OCI-LY3 (cell line): ENCODE measurements at regions not wholly inside any gene's neighbourhood (a gene's known extent, or its start where the extent isn't known, plus 50 kb on each side); places are given as distances from the start of the nearest gene placed in this dataset.
A peak's percentile ranks its signal among the peaks of the same experiment; 100 is the strongest.
"Not testable (repeated sequence)": the region's sequence is repeated elsewhere in the genome, so short reads cannot be mapped to it uniquely, and the experiment has no call there.

Experiments used
- H2AFZ ChIP-seq: fragments of 200-600, 300-600 bp; shearing (Covaris generic); 2 replicates; pipeline ENCODE4 v1.6.0; 2014; ENCODE audit warnings: antibody characterized with exemption, low read depth, low read length
- H3K27ac ChIP-seq: fragments of 200-600, 300-600 bp; sonication (generic); 2 replicates; pipeline ENCODE4 v1.5.1; 2014; ENCODE audit warnings: mild to moderate bottlenecking, low read length, moderate library complexity, mixed read lengths
- H3K27me3 ChIP-seq: fragments of 200-600, 300-600 bp; sonication (generic); 2 replicates; pipeline ENCODE4 v1.6.1; 2014; ENCODE audit warnings: low read depth, low read length, mixed read lengths
- H3K36me3 ChIP-seq: fragments of 200-600, 300-600 bp; sonication (generic); replicated peaks from 2 replicates; pipeline ENCODE3; 2014; ENCODE audit warnings: low read depth, low read length, mixed read lengths
- H3K4me1 ChIP-seq: fragments of 300-600, 200-600 bp; sonication (generic); 2 replicates; pipeline ENCODE4 v1.6.1; 2014; ENCODE audit warnings: low read length, mixed read lengths
- H3K4me2 ChIP-seq: fragments of 200-600, 300-600 bp; sonication (generic); 2 replicates; pipeline ENCODE4 v1.6.1; 2014; ENCODE audit warnings: low read length, mixed read lengths
- H3K4me3 ChIP-seq: fragments of 300-600, 200-600 bp; sonication (generic); 2 replicates; pipeline ENCODE4 v1.5.1; 2014; ENCODE audit warnings: antibody characterized with exemption, mild to moderate bottlenecking, low read length, moderate library complexity
- H3K79me2 ChIP-seq: fragments of 300-600, 200-600 bp; shearing (Covaris generic); 2 replicates; pipeline ENCODE4 v1.6.1; 2014; ENCODE audit warnings: mild to moderate bottlenecking, low read length, mixed read lengths
- H3K9ac ChIP-seq: fragments of 300-600, 200-600 bp; shearing (Covaris generic); 2 replicates; pipeline ENCODE4 v1.6.0; 2014; ENCODE audit warnings: mild to moderate bottlenecking, low read length, moderate library complexity
- H3K9me3 ChIP-seq: fragments of 200-600, 300-600 bp; shearing (Covaris generic); 2 replicates; pipeline ENCODE4 v1.6.1; 2014; ENCODE audit warnings: low read length, mixed read lengths; ENCODE audit not compliant: insufficient read depth
- H4K20me1 ChIP-seq: fragments of 200-600, 300-600 bp; sonication (generic); 2 replicates; pipeline ENCODE4 v1.6.1; 2016; ENCODE audit warnings: low read length, mixed read lengths; ENCODE audit not compliant: insufficient read depth
- CTCF ChIP-seq: fragments of 200-600, 300-600 bp; sonication (generic); IDR thresholded peaks from 2 replicates; pipeline ENCODE4 v1.5.1; 2014; ENCODE audit warnings: antibody characterized with exemption, low read length, low read depth
- EZH2phosphoT487 ChIP-seq: fragments of 200-600 bp; shearing (Covaris generic); IDR thresholded peaks from 2 replicates; pipeline ENCODE4 v1.6.1; 2018; ENCODE audit warnings: antibody characterized with exemption, mixed run types, low read depth

GRCh38 chr7:85261336-85261735, 74.5 kb upstream of the SEMA3D start:
- Histone ChIP-seq H3K4me1 (no peaks in the 10 kb centered on the region), H3K9ac (no peak overlapping the region), H3K79me2 (no peaks in the 10 kb centered on the region), H2AFZ (no peak overlapping the region), H4K20me1 (no peaks in the 10 kb centered on the region), H3K4me3 (no peak overlapping the region), H3K27ac (no peak overlapping the region), H3K36me3 (no peaks in the 10 kb centered on the region), H3K27me3 (no peaks in the 10 kb centered on the region), H3K9me3 (no peaks in the 10 kb centered on the region), H3K4me2 (no peak overlapping the region)
- TF ChIP-seq CTCF (no peak), EZH2phosphoT487 (no peak)

- H2AFZ ChIP-seq, H3K4me1 ChIP-seq, H3K36me3 ChIP-seq, H3K4me3 ChIP-seq, H3K4me2 ChIP-seq, H3K9ac ChIP-seq, H3K27ac ChIP-seq, H4K20me1 ChIP-seq, H3K79me2 ChIP-seq, H3K9me3 ChIP-seq, H3K27me3 ChIP-seq: not testable (repeated sequence)
Measured at GRCh38 chr7:85249787-85250186, 62.9 kb upstream of the SEMA3D start.

- Histone ChIP-seq H2AFZ (0 out of 2 replicates have a peak overlapping the region, but pooled peaks have one; percentile 0), H3K4me2 (no peak overlapping the region), H3K4me3 (no peak overlapping the region), H4K20me1 (no peaks in the 10 kb centered on the region), H3K27me3 (no peaks in the 10 kb centered on the region), H3K36me3 (no peaks in the 10 kb centered on the region), H3K79me2 (no peaks in the 10 kb centered on the region), H3K9me3 (no peaks in the 10 kb centered on the region), H3K9ac (no peak overlapping the region), H3K4me1 (no peaks in the 10 kb centered on the region), H3K27ac (no peak overlapping the region)
- TF ChIP-seq CTCF (no peak), EZH2phosphoT487 (no peak)
Measured at GRCh38 chr7:85239109-85239508, 52.3 kb upstream of the SEMA3D start.

GRCh38 chr7:85237721-85238120, 50.9 kb upstream of the SEMA3D start:
- Histone ChIP-seq H3K79me2 (no peaks in the 10 kb centered on the region), H3K4me2 (no peak overlapping the region), H2AFZ (no peak overlapping the region), H3K27ac (no peak overlapping the region), H3K4me3 (no peak overlapping the region), H3K36me3 (no peaks in the 10 kb centered on the region), H3K9ac (no peak overlapping the region), H3K4me1 (no peaks in the 10 kb centered on the region), H3K9me3 (no peaks in the 10 kb centered on the region), H4K20me1 (no peaks in the 10 kb centered on the region), H3K27me3 (no peaks in the 10 kb centered on the region)
- TF ChIP-seq EZH2phosphoT487 = no peak
- no peak for TF ChIP-seq CTCF
